IMR-90 (cell line): ENCODE measurements at regions not wholly inside any gene's neighbourhood (a gene's known extent, or its start where the extent isn't known, plus 50 kb on each side); places are given as distances from the start of the nearest gene placed in this dataset.

Experiments
- MAFK ChIP-seq: IDR thresholded peaks from 2 replicates; pipeline ENCODE4 v1.6.1; 2012; ENCODE audit warnings: low read depth, low read length, improper control_type of control experiment
- MXI1 ChIP-seq: IDR thresholded peaks from 2 replicates; pipeline ENCODE4 v1.6.1; 2012; ENCODE audit warnings: low read depth, mild to moderate bottlenecking, low read length, moderate library complexity, borderline replicate concordance
- POLR2A ChIP-seq: IDR thresholded peaks from 2 replicates; pipeline ENCODE4 v1.6.1; 2012; ENCODE audit warnings: mild to moderate bottlenecking, low read depth, low read length
- SMC3 ChIP-seq: fragments of 150-350 bp; IDR thresholded peaks from 2 replicates; pipeline ENCODE4 v1.6.1; 2016; ENCODE audit warnings: low read depth, mild to moderate bottlenecking, antibody characterized with exemption, low read length, moderate library complexity
- TF ChIP-seq, protein P1 (sequence below): conservative IDR thresholded peaks from 2 replicates; pipeline ENCODE4 v1.5.1; 2012; ENCODE audit warnings: mild to moderate bottlenecking, low read depth, low read length, improper control_type of control experiment
- TF ChIP-seq, protein P2 (sequence below): fragments of 150-350 bp; IDR thresholded peaks from 2 replicates; pipeline ENCODE4 v1.6.1; 2017; ENCODE audit warnings: mild to moderate bottlenecking, antibody characterized with exemption, low read length, low read depth

- TF ChIP-seq, protein P1, sequence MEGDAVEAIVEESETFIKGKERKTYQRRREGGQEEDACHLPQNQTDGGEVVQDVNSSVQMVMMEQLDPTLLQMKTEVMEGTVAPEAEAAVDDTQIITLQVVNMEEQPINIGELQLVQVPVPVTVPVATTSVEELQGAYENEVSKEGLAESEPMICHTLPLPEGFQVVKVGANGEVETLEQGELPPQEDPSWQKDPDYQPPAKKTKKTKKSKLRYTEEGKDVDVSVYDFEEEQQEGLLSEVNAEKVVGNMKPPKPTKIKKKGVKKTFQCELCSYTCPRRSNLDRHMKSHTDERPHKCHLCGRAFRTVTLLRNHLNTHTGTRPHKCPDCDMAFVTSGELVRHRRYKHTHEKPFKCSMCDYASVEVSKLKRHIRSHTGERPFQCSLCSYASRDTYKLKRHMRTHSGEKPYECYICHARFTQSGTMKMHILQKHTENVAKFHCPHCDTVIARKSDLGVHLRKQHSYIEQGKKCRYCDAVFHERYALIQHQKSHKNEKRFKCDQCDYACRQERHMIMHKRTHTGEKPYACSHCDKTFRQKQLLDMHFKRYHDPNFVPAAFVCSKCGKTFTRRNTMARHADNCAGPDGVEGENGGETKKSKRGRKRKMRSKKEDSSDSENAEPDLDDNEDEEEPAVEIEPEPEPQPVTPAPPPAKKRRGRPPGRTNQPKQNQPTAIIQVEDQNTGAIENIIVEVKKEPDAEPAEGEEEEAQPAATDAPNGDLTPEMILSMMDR: no peak
- TF ChIP-seq SMC3 (no peak), MXI1 (no peak), POLR2A (no peak), MAFK (no peak)
- TF ChIP-seq, protein P2, sequence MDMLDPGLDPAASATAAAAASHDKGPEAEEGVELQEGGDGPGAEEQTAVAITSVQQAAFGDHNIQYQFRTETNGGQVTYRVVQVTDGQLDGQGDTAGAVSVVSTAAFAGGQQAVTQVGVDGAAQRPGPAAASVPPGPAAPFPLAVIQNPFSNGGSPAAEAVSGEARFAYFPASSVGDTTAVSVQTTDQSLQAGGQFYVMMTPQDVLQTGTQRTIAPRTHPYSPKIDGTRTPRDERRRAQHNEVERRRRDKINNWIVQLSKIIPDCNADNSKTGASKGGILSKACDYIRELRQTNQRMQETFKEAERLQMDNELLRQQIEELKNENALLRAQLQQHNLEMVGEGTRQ: no peak
These were observed 566.9 kb downstream of the BCL11A start for GRCh38 chr2:59986511-59986910.
